NCI-H1092 (cell line): ENCODE measurements at regions not wholly inside any gene's neighbourhood (a gene's known extent, or its start where the extent isn't known, plus 50 kb on each side); places are given as distances from the start of the nearest gene placed in this dataset.

Experiments used
- DNase-seq: peaks from one replicate; lab custom pipeline; 2025; lab: John Stamatoyannopoulos, UW

GRCh38 chr7:35386816-35387706 is 133.2 kb upstream of the TBX20 start:
- DNase-seq: no peak

- DNase-seq: no peak
Measured at GRCh38 chr7:35386082-35386815, 132.3 kb upstream of the TBX20 start.

GRCh38 chr7:35384761-35385700 is 131.1 kb upstream of the TBX20 start:
- DNase-seq: no peak

GRCh38 chr7:35380739-35381224 is 126.9 kb upstream of the TBX20 start:
- no peak for DNase-seq

- no peak for DNase-seq
Measured at GRCh38 chr7:35379481-35379880, 125.6 kb upstream of the TBX20 start.

- DNase-seq: no peak
Measured at GRCh38 chr7:35375516-35375915, 121.6 kb upstream of the TBX20 start.

- no peak for DNase-seq
Measured at GRCh38 chr7:35374858-35375257, 121.0 kb upstream of the TBX20 start.

GRCh38 chr7:35371221-35371620 is 117.3 kb upstream of the TBX20 start:
- no peak for DNase-seq

- no peak for DNase-seq
Measured at GRCh38 chr7:35370687-35371086, 116.8 kb upstream of the TBX20 start.

- no peak for DNase-seq
Measured at GRCh38 chr7:35366167-35367155, 112.6 kb upstream of the TBX20 start.

GRCh38 chr7:35365523-35365922 is 111.6 kb upstream of the TBX20 start:
- no peak for DNase-seq

GRCh38 chr7:35362341-35362740 is 108.4 kb upstream of the TBX20 start:
- no peak for DNase-seq

- no peak for DNase-seq
Measured at GRCh38 chr7:35359423-35359822, 105.5 kb upstream of the TBX20 start.

- no peak for DNase-seq
Measured at GRCh38 chr7:35356495-35356894, 102.6 kb upstream of the TBX20 start.

- DNase-seq: no peak
Measured at GRCh38 chr7:35355911-35356310, 102.0 kb upstream of the TBX20 start.

- DNase-seq: no peak
Measured at GRCh38 chr7:35355199-35355598, 101.3 kb upstream of the TBX20 start.

GRCh38 chr7:35353481-35353880 is 99.6 kb upstream of the TBX20 start:
- no peak for DNase-seq

GRCh38 chr7:35351466-35351865 is 97.6 kb upstream of the TBX20 start:
- no peak for DNase-seq

GRCh38 chr7:35348611-35349400 is 94.9 kb upstream of the TBX20 start:
- DNase-seq: no peak

- DNase-seq: no peak
Measured at GRCh38 chr7:35342786-35343185, 88.9 kb upstream of the TBX20 start.
